ENCODE measurements at regions not wholly inside any gene's neighbourhood (a gene's known extent, or its start where the extent isn't known, plus 50 kb on each side); places are given as distances from the start of the nearest gene placed in this dataset.

GRCh38 chr11:25939691-25940090 is 392.2 kb upstream of the ANO3 start:
- no peak overlapping the region for H3K27ac ChIP-seq (replicated peaks in 1 of 4)
- intact Hi-C loops (cut with DNase I) = no loop called here
- 71% methylated on average over 2 of the region's 2 CpGs for WGBS
- H3K36me3 ChIP-seq = no peaks in the 10 kb centered on the region
- DNase-seq (ENCODE audit: extremely low spot score) = no peak
- no peak overlapping the region for H3K4me3 ChIP-seq
- no peak for TF ChIP-seq CTCF (IDR thresholded peaks at IDR 0.05)
- no peak for TF ChIP-seq EP300 (IDR thresholded peaks at IDR 0.05)
- no peak for TF ChIP-seq POLR2AphosphoS5 (IDR thresholded peaks at IDR 0.05)
- H3K27me3 ChIP-seq = no peaks in the 10 kb centered on the region
- no peaks in the 10 kb centered on the region for H3K4me1 ChIP-seq
- no peaks in the 10 kb centered on the region for H3K9me3 ChIP-seq

- no peak for DNase-seq (ENCODE audit: extremely low spot score)
- intact Hi-C loops (cut with DNase I) = no loop called here
- H3K36me3 ChIP-seq = no peaks in the 10 kb centered on the region
- H3K9me3 ChIP-seq = no peaks in the 10 kb centered on the region
- no peak overlapping the region for H3K4me3 ChIP-seq
- no peaks in the 10 kb centered on the region for H3K27me3 ChIP-seq
- no peaks in the 10 kb centered on the region for H3K4me1 ChIP-seq
- no peak overlapping the region for H3K27ac ChIP-seq (replicated peaks in 1 of 4)
- TF ChIP-seq EP300 (IDR thresholded peaks at IDR 0.05) (no peak), CTCF (IDR thresholded peaks at IDR 0.05) (no peak), POLR2A (IDR thresholded peaks at IDR 0.05; ENCODE audit: low read depth) (no peak), POLR2AphosphoS5 (IDR thresholded peaks at IDR 0.05) (no peak)
- WGBS = 82% methylated on average over 1 of the region's 1 CpG
Observed at GRCh38 chr11:25941353-25941752, 390.6 kb upstream of the ANO3 start.

- no peak for TF ChIP-seq CTCF (IDR thresholded peaks at IDR 0.05)
- no peak for TF ChIP-seq POLR2A (IDR thresholded peaks at IDR 0.05; ENCODE audit: low read depth)
- TF ChIP-seq EP300 (IDR thresholded peaks at IDR 0.05) = no peak
- no peak for TF ChIP-seq POLR2AphosphoS5 (IDR thresholded peaks at IDR 0.05)
- no peaks in the 10 kb centered on the region for H3K4me1 ChIP-seq
- no peak overlapping the region for H3K4me3 ChIP-seq
- H3K27me3 ChIP-seq = no peaks in the 10 kb centered on the region
- DNase-seq (ENCODE audit: extremely low spot score) = no peak
- no peaks in the 10 kb centered on the region for H3K36me3 ChIP-seq
- H3K9me3 ChIP-seq = no peaks in the 10 kb centered on the region
- no peak overlapping the region for H3K27ac ChIP-seq (replicated peaks in 1 of 4)
- WGBS = 90% methylated on average over 6 of the region's 6 CpGs
- intact Hi-C loops (cut with DNase I) = no loop called here
Observed at GRCh38 chr11:25943031-25943430, 388.9 kb upstream of the ANO3 start.

- Histone ChIP-seq H3K4me1 (no peaks in the 10 kb centered on the region), H3K27ac (replicated peaks in 1 of 4) (no peak overlapping the region), H3K9me3 (peaks cover 0 to under 1% (median 0%) of the 10 kb centered on the region in 4 donors), H3K27me3 (no peaks in the 10 kb centered on the region), H3K4me3 (no peak overlapping the region), H3K36me3 (no peaks in the 10 kb centered on the region)
- DNase-seq (ENCODE audit: extremely low spot score) = no peak
- intact Hi-C loops (cut with DNase I) = no loop called here
- TF ChIP-seq POLR2A (IDR thresholded peaks at IDR 0.05; ENCODE audit: low read depth) = no peak
- WGBS = 94% methylated on average over 3 of the region's 17 CpGs
Observed at GRCh38 chr11:25943777-25944661, 387.9 kb upstream of the ANO3 start.

GRCh38 chr11:25949918-25950317 is 382.0 kb upstream of the ANO3 start:
- H3K4me3 ChIP-seq = no peak overlapping the region
- H3K27ac ChIP-seq (replicated peaks in 1 of 4) = no peak overlapping the region
- H3K27me3 ChIP-seq = no peaks in the 10 kb centered on the region
- no peaks in the 10 kb centered on the region for H3K36me3 ChIP-seq
- intact Hi-C loops (cut with DNase I) = no loop called here
- peaks cover 0 to 11% (median 0%) of the 10 kb centered on the region in 4 donors for H3K9me3 ChIP-seq
- 87% methylated on average over 2 of the region's 2 CpGs for WGBS
- DNase-seq (ENCODE audit: extremely low spot score) = no peak
- TF ChIP-seq EP300 (IDR thresholded peaks at IDR 0.05) = no peak
- TF ChIP-seq POLR2A (IDR thresholded peaks at IDR 0.05; ENCODE audit: low read depth) = no peak
- no peak for TF ChIP-seq CTCF (IDR thresholded peaks at IDR 0.05)
- no peak for TF ChIP-seq POLR2AphosphoS5 (IDR thresholded peaks at IDR 0.05)
- H3K4me1 ChIP-seq = no peaks in the 10 kb centered on the region
